ENCODE measurements at regions not wholly inside any gene's neighbourhood (a gene's known extent, or its start where the extent isn't known, plus 50 kb on each side); places are given as distances from the start of the nearest gene placed in this dataset.

- no peak for TF ChIP-seq CTCF (IDR thresholded peaks at IDR 0.05)
- no peak for TF ChIP-seq POLR2A (IDR thresholded peaks at IDR 0.05)
Observed at GRCh38 chr11:71127806-71128205, 124.6 kb downstream of the SHANK2 start.
